Natural killer cell (primary cell): ENCODE measurements at regions not wholly inside any gene's neighbourhood (a gene's known extent, or its start where the extent isn't known, plus 50 kb on each side); places are given as distances from the start of the nearest gene placed in this dataset.
A peak's percentile ranks its signal among the peaks of the same experiment; 100 is the strongest.
"Not testable (repeated sequence)": the region's sequence is repeated elsewhere in the genome, so short reads cannot be mapped to it uniquely, and the experiment has no call there.

Experiments
- ATAC-seq, 3 donors: fragments of 150-1000 bp in 2 of 3; fragments of 200-7000 bp in 1 of 3; cut with Tn5 transposase; 1 replicate in 1 of 3; 2 replicates in 2 of 3; pipeline ENCODE4 v1.10.0; 2021; ENCODE audit warnings: mild to moderate bottlenecking in 2 of 3, moderate library complexity in 2 of 3
- DNase-seq, 2 donors: peaks; one replicate each; pipeline versions ENCODE4 v3.0.0 to v3.0.0-alpha.2; 2013 to 2021; ENCODE audit warnings: mixed read lengths in 1 of 2
- H3K27ac ChIP-seq: one replicate; pipeline ENCODE4 v1.5.1; 2013; ENCODE audit warnings: mild to moderate bottlenecking, low read length
- H3K27me3 ChIP-seq: one replicate; pipeline ENCODE4 v1.6.1; 2013; ENCODE audit warnings: low read length; ENCODE audit not compliant: control insufficient read depth, insufficient read depth
- H3K36me3 ChIP-seq: one replicate; pipeline ENCODE4 v1.6.1; 2013; ENCODE audit warnings: low read length; ENCODE audit not compliant: control insufficient read depth, insufficient read depth
- H3K4me1 ChIP-seq: one replicate; pipeline ENCODE4 v1.6.1; 2013; ENCODE audit warnings: low read length; ENCODE audit not compliant: control insufficient read depth, insufficient read depth
- H3K4me3 ChIP-seq: one replicate; pipeline ENCODE4 v1.5.1; 2013; ENCODE audit warnings: low read length
- H3K9me3 ChIP-seq: one replicate; pipeline ENCODE4 v1.6.1; 2013; ENCODE audit warnings: low read length; ENCODE audit not compliant: control insufficient read depth, insufficient read depth
- H3K27ac Mint-ChIP-seq, 2 donors: one replicate each; pipeline ENCODE4 v1.8.0; 2022; ENCODE audit warnings: mild to moderate bottlenecking in 2 of 2, mixed read lengths in 2 of 2, moderate library complexity in 1 of 2
- H3K27me3 Mint-ChIP-seq, 2 donors: one replicate each; pipeline ENCODE4 v1.8.0; 2022; ENCODE audit warnings: low read depth in 2 of 2, mixed read lengths in 2 of 2
- H3K36me3 Mint-ChIP-seq: one replicate; pipeline ENCODE4 v1.8.0; 2022; ENCODE audit warnings: mixed read lengths
- H3K4me1 Mint-ChIP-seq, 2 donors: one replicate each; pipeline ENCODE4 v1.8.0; 2022; ENCODE audit warnings: mixed read lengths in 2 of 2
- H3K4me3 Mint-ChIP-seq: one replicate; pipeline ENCODE4 v1.8.0; 2022; ENCODE audit warnings: mild to moderate bottlenecking, moderate library complexity, mixed read lengths
- H3K9me3 Mint-ChIP-seq, 2 donors: one replicate each; pipeline ENCODE4 v1.8.0; 2022; ENCODE audit warnings: mixed read lengths in 2 of 2
- CTCF ChIP-seq: fragments of 200-600 bp; IDR thresholded peaks from one replicate; pipeline ENCODE4 v1.8.0; 2022; ENCODE audit warnings: antibody characterized with exemption
- WGBS: methylation state at CpG from one replicate; pipeline ENCODE4 v1.1.7; 2013; ENCODE audit warnings: missing lambda C conversion rate; ENCODE audit not compliant: insufficient coverage; 5-methylcytosine and 5-hydroxymethylcytosine counted together
- intact Hi-C: fragments of 100-400 bp; cut with micrococcal nuclease; formaldehyde crosslinking; loops from one replicate; pipeline ENCODE4 v1.14.2; 2022

GRCh38 chr6:144675231-144675861 is 390.2 kb downstream of the UTRN start:
- peak overlapping the region; percentile 53 for H3K4me3 Mint-ChIP-seq
- ATAC-seq: peak; percentile 49 to 78 (median 61)
- Histone ChIP-seq H3K36me3 (peaks cover 20% of the 10 kb centered on the region), H3K27ac (no peak overlapping the region), H3K9me3 (peaks cover 3% of the 10 kb centered on the region), H3K4me3 (no peak overlapping the region), H3K27me3 (no peaks in the 10 kb centered on the region), H3K4me1 (peaks cover 14% of the 10 kb centered on the region)
- TF ChIP-seq CTCF: no peak
- intact Hi-C loops: no loop called here
- H3K9me3 Mint-ChIP-seq: peaks cover 9 to 15% of the 10 kb centered on the region in 2 donors
- 57% methylated on average over 6 of the region's 6 CpGs for WGBS
- H3K27ac Mint-ChIP-seq: peak overlapping the region; percentile 78 to 81
- DNase-seq: peak in 1 of 2 donors; percentile 30
- H3K36me3 Mint-ChIP-seq: peaks cover 20% of the 10 kb centered on the region
- H3K27me3 Mint-ChIP-seq: no peaks in the 10 kb centered on the region
- peaks cover 56 to 64% of the 10 kb centered on the region in 2 donors for H3K4me1 Mint-ChIP-seq

GRCh38 chr6:144676310-144676709 is 391.2 kb downstream of the UTRN start:
- H3K4me3 ChIP-seq, H3K9me3 ChIP-seq, intact Hi-C loops, H3K27me3 Mint-ChIP-seq, H3K27ac ChIP-seq, DNase-seq, ATAC-seq, H3K4me3 Mint-ChIP-seq, H3K27me3 ChIP-seq: not testable (repeated sequence)
- Histone ChIP-seq H3K36me3 (peaks cover 28% of the 10 kb centered on the region), H3K4me1 (peaks cover 14% of the 10 kb centered on the region)
- peaks cover 7 to 12% of the 10 kb centered on the region in 2 donors for H3K9me3 Mint-ChIP-seq
- peak overlapping the region in 1 of 2 donors; percentile 41 for H3K27ac Mint-ChIP-seq
- H3K36me3 Mint-ChIP-seq: peaks cover 16% of the 10 kb centered on the region
- H3K4me1 Mint-ChIP-seq: peaks cover 54 to 63% of the 10 kb centered on the region in 2 donors
- WGBS: no CpG with 5 or more reads among the region's 3 CpGs

- DNase-seq, ATAC-seq: not testable (repeated sequence)
- H3K4me1 Mint-ChIP-seq: peaks cover 52 to 59% of the 10 kb centered on the region in 2 donors
These were observed 392.1 kb downstream of the UTRN start for GRCh38 chr6:144677263-144677662.

GRCh38 chr6:144678844-144679243 is 393.7 kb downstream of the UTRN start:
- Histone ChIP-seq H3K27me3 (no peaks in the 10 kb centered on the region), H3K9me3 (peaks cover 3% of the 10 kb centered on the region), H3K4me3 (no peak overlapping the region), H3K36me3 (peaks cover 37% of the 10 kb centered on the region), H3K27ac (no peak overlapping the region), H3K4me1 (peaks cover 14% of the 10 kb centered on the region)
- 89% methylated on average over 1 of the region's 1 CpG for WGBS
- Mint-ChIP-seq H3K36me3 (peaks cover 5% of the 10 kb centered on the region), H3K4me3 (no peak overlapping the region), H3K9me3 (peaks cover 0 to 1% of the 10 kb centered on the region in 2 donors), H3K4me1 (peaks cover 52 to 56% of the 10 kb centered on the region in 2 donors), H3K27me3 (no peaks in the 10 kb centered on the region), H3K27ac (peak overlapping the region in 1 of 2 donors; percentile 69)
- DNase-seq: no peak
- ATAC-seq: no peak
- intact Hi-C loops: no loop called here
- no peak for TF ChIP-seq CTCF

More at GRCh38 chr6:144677263-144677662, 392.1 kb downstream of the UTRN start:
- H3K36me3 ChIP-seq: peaks cover 28% of the 10 kb centered on the region
- H3K9me3 ChIP-seq, intact Hi-C loops, H3K27ac ChIP-seq, H3K4me3 ChIP-seq, H3K9me3 Mint-ChIP-seq, H3K27me3 ChIP-seq, H3K4me3 Mint-ChIP-seq, H3K27me3 Mint-ChIP-seq: not testable (repeated sequence)
- H3K4me1 ChIP-seq: peaks cover 14% of the 10 kb centered on the region
- peaks cover 12% of the 10 kb centered on the region for H3K36me3 Mint-ChIP-seq
- H3K27ac Mint-ChIP-seq: peak overlapping the region; percentile 53 to 69
- 100% methylated on average over 3 of the region's 4 CpGs for WGBS
